ENCODE measurements at regions not wholly inside any gene's neighbourhood (a gene's known extent, or its start where the extent isn't known, plus 50 kb on each side); places are given as distances from the start of the nearest gene placed in this dataset.

DNA sequence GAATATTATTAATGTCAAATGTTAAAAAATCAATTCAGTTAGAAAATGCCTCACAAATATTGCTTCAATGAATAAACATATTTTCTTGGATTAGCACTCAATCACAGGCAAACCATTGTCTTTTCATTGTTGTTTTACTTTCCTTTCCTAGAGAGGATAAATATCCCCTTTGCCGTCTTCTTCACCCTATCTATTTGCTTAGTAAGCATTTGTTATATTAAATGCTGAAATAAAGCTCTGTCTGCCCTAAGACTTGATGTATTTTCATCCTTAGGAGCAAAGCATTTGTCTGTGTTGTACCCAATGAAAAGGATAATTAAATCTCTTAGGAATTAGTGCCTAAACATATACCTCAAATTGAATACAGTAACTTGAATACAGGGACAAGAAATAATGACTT is 1071.2 kb upstream of the GYPC start:
- no peak for TF ChIP-seq GABPA (IDR thresholded peaks at IDR 0.05 in 1 of 2, conservative IDR thresholded peaks at IDR 0.05 in 1 of 2)
- no peak for TF ChIP-seq CTCF (IDR thresholded peaks at IDR 0.05; ENCODE audit: low read depth, low read length, missing input control)
- no peak for TF ChIP-seq FOXA1 (IDR thresholded peaks at IDR 0.05)
